ENCODE measurements at regions not wholly inside any gene's neighbourhood (a gene's known extent, or its start where the extent isn't known, plus 50 kb on each side); places are given as distances from the start of the nearest gene placed in this dataset.

GRCh38 chr10:31103112-31103511 lies 71.4 kb upstream of the ZNF438 start:
- H3K36me3 ChIP-seq (ENCODE audit: control insufficient read depth, insufficient read depth, low read length), result no peaks in the 10 kb centered on the region
- ChIA-PET CTCF (interaction anchor here (1.9 kb wide), 1 partner anchor 17 kb away, joined by 4 read pairs; no protein-coding TSS in a partner anchor), POLR2A (no interaction called here)
- DNase-seq (ENCODE audit: low read depth), result no peak
- TF ChIP-seq CTCF (IDR thresholded peaks at IDR 0.05; ENCODE audit: insufficient read depth, low read depth, low read length), result no peak
- H3K27me3 ChIP-seq (ENCODE audit: control insufficient read depth, insufficient read depth, low read length), result no peaks in the 10 kb centered on the region
- no peak overlapping the region for H3K4me3 ChIP-seq (ENCODE audit: low read depth, low read length)

DNA sequence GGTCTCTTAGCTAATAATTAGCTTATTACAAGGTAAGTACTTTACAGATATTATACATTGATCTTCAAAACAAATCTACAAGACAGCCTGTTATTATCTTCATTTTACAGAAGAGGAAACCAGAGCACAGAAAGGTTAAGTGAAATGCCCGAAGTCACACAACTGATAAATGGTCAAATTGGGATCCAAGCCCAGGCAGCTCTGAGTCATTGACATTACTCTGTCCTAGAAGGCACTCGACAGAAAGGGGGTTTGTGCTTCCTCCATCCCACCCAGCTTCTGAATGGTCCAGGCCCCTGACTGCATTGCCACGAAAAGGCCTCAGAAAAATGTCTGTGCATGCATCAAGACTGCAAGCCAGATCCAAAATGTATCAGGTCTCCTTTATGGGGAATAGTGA lies 81.3 kb upstream of the ZNF438 start:
- POLR2A ChIA-PET, result no interaction called here

DNA sequence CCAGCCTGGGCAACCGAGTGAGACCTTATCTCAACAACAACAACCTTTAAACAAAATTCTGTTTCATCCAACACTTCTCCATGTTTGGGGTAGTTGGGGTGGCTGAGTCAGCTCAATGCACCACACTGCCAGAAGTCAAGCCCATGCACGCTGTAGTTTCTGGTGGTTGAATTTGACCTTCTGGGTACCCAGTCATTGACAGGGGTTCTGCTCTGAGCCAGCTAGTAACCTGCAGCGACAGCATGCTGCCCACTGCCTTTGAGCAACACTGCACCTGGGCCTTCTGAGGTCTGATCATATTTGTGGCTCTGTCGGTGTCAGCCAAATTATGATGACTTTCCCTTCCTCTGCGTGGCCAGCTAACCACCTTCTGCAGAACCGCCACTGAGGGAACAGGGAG lies 84.6 kb upstream of the ZNF438 start:
- Histone ChIP-seq H3K36me3 (ENCODE audit: control insufficient read depth, insufficient read depth, low read length) (no peaks in the 10 kb centered on the region), H3K27me3 (ENCODE audit: control insufficient read depth, insufficient read depth, low read length) (no peaks in the 10 kb centered on the region), H3K4me3 (ENCODE audit: low read depth, low read length) (no peak overlapping the region)
- TF ChIP-seq CTCF (IDR thresholded peaks at IDR 0.05; ENCODE audit: insufficient read depth, low read depth, low read length), result no peak
- DNase-seq (ENCODE audit: low read depth), result no peak
- ChIA-PET CTCF (interaction anchor here (1.5 kb wide), 1 partner anchor 44 kb away, joined by 3 read pairs; no protein-coding TSS in a partner anchor), POLR2A (no interaction called here)

More for the DNA sequence above, 81.3 kb upstream of the ZNF438 start:
- Histone ChIP-seq H3K27me3 (ENCODE audit: control insufficient read depth, insufficient read depth, low read length) (no peaks in the 10 kb centered on the region), H3K36me3 (ENCODE audit: control insufficient read depth, insufficient read depth, low read length) (no peaks in the 10 kb centered on the region), H3K4me3 (ENCODE audit: low read depth, low read length) (no peak overlapping the region)
- DNase-seq (ENCODE audit: low read depth), result no peak
- CTCF ChIA-PET, result no interaction called here
- TF ChIP-seq CTCF (IDR thresholded peaks at IDR 0.05; ENCODE audit: insufficient read depth, low read depth, low read length), result no peak

- ChIA-PET CTCF (interaction anchor here (0.6 kb wide), 2 partner anchors 454 to 501 kb away, joined by 3 read pairs; no protein-coding TSS in a partner anchor), POLR2A (no interaction called here)
- H3K36me3 ChIP-seq (ENCODE audit: control insufficient read depth, insufficient read depth, low read length), result no peaks in the 10 kb centered on the region
- DNase-seq (ENCODE audit: low read depth), result no peak
- H3K27me3 ChIP-seq (ENCODE audit: control insufficient read depth, insufficient read depth, low read length), result no peaks in the 10 kb centered on the region
- no peak overlapping the region for H3K4me3 ChIP-seq (ENCODE audit: low read depth, low read length)
- no peak for TF ChIP-seq CTCF (IDR thresholded peaks at IDR 0.05; ENCODE audit: insufficient read depth, low read depth, low read length)
Measured at GRCh38 chr10:31118556-31118955, 86.9 kb upstream of the ZNF438 start.

GRCh38 chr10:31120392-31120791 lies 88.7 kb upstream of the ZNF438 start:
- POLR2A ChIA-PET, result interaction anchor here (0.8 kb wide), 1 partner anchor 141 kb away, joined by 3 read pairs; no protein-coding TSS in a partner anchor
- CTCF ChIA-PET, result interaction anchor here (0.9 to 1.6 kb wide), 3 partner anchors 11 to 16 kb away, joined by 3 to 4 read pairs (median 4); no protein-coding TSS in a partner anchor
- Histone ChIP-seq H3K36me3 (ENCODE audit: control insufficient read depth, insufficient read depth, low read length) (no peaks in the 10 kb centered on the region), H3K4me3 (ENCODE audit: low read depth, low read length) (no peak overlapping the region), H3K27me3 (ENCODE audit: control insufficient read depth, insufficient read depth, low read length) (no peaks in the 10 kb centered on the region)
- no peak for DNase-seq (ENCODE audit: low read depth)
- TF ChIP-seq CTCF (IDR thresholded peaks at IDR 0.05; ENCODE audit: insufficient read depth, low read depth, low read length), result no peak
